HG02970 (cell line): ENCODE measurements at regions not wholly inside any gene's neighbourhood (a gene's known extent, or its start where the extent isn't known, plus 50 kb on each side); places are given as distances from the start of the nearest gene placed in this dataset.

ENCODE experiments used
- ATAC-seq: cut with Tn5 transposase; IDR thresholded peaks from one replicate; pipeline ENCODE4 v1.9.1; 2021; ENCODE audit warnings: mild to moderate bottlenecking, moderate library complexity, moderate number of reproducible peaks; ENCODE audit not compliant: unreplicated experiment, low FRiP score

GRCh38 chr5:2696156-2696807, 55.2 kb downstream of the IRX2 start:
- ATAC-seq = no peak

- ATAC-seq = no peak
These were observed 56.1 kb downstream of the IRX2 start for GRCh38 chr5:2695200-2695891.

- ATAC-seq = no peak
These were observed 59.9 kb downstream of the IRX2 start for GRCh38 chr5:2691530-2691929.

GRCh38 chr5:2690293-2690692, 61.2 kb downstream of the IRX2 start:
- no peak for ATAC-seq

- no peak for ATAC-seq
These were observed 62.9 kb downstream of the IRX2 start for GRCh38 chr5:2688586-2688985.

GRCh38 chr5:2687746-2688145, 63.7 kb downstream of the IRX2 start:
- ATAC-seq = no peak

- ATAC-seq = no peak
These were observed 65.0 kb downstream of the IRX2 start for GRCh38 chr5:2686321-2687124.

GRCh38 chr5:2685651-2686272, 65.7 kb downstream of the IRX2 start:
- no peak for ATAC-seq

- no peak for ATAC-seq
These were observed 66.9 kb downstream of the IRX2 start for GRCh38 chr5:2684606-2685005.

- no peak for ATAC-seq
These were observed 67.8 kb downstream of the IRX2 start for GRCh38 chr5:2683720-2684119.

- no peak for ATAC-seq
These were observed 70.0 kb downstream of the IRX2 start for GRCh38 chr5:2681476-2681875.

GRCh38 chr5:2680979-2681378, 70.5 kb downstream of the IRX2 start:
- ATAC-seq = no peak

- no peak for ATAC-seq
These were observed 73.8 kb downstream of the IRX2 start for GRCh38 chr5:2677689-2678088.

- ATAC-seq = no peak
These were observed 75.9 kb downstream of the IRX2 start for GRCh38 chr5:2675548-2675947.

GRCh38 chr5:2674456-2674855, 77.0 kb downstream of the IRX2 start:
- ATAC-seq = no peak

GRCh38 chr5:2670940-2671339, 80.5 kb downstream of the IRX2 start:
- no peak for ATAC-seq

- no peak for ATAC-seq
These were observed 81.6 kb downstream of the IRX2 start for GRCh38 chr5:2669913-2670312.

- no peak for ATAC-seq
These were observed 82.2 kb downstream of the IRX2 start for GRCh38 chr5:2669259-2669658.

- no peak for ATAC-seq
These were observed 85.4 kb downstream of the IRX2 start for GRCh38 chr5:2666081-2666480.

- ATAC-seq = no peak
These were observed 88.0 kb downstream of the IRX2 start for GRCh38 chr5:2663489-2663888.

- no peak for ATAC-seq
These were observed 91.2 kb downstream of the IRX2 start for GRCh38 chr5:2660315-2660714.
